Astrocyte (in vitro differentiated cells and primary cell): ENCODE measurements at regions not wholly inside any gene's neighbourhood (a gene's known extent, or its start where the extent isn't known, plus 50 kb on each side); places are given as distances from the start of the nearest gene placed in this dataset.

ENCODE experiments used
- DNase-seq: peaks from one replicate; pipeline ENCODE4 v3.0.0-alpha.2; 2010; ENCODE audit warnings: low read depth
- FAIRE-seq: peaks from 2 replicates; lab custom pipeline; 2011; peaks lifted over from hg19 to GRCh38; lab: Jason Lieb, UNC
- H2AFZ ChIP-seq: 2 replicates; pipeline ENCODE4 v1.6.0; 2012; ENCODE audit warnings: low read depth, low read length, inconsistent platforms
- H3K27ac ChIP-seq: 2 replicates; pipeline ENCODE4 v1.5.1; 2011; ENCODE audit warnings: low read depth, low read length, inconsistent platforms
- H3K27me3 ChIP-seq: 2 replicates; pipeline ENCODE4 v1.6.0; 2011; ENCODE audit warnings: low read length, inconsistent platforms; ENCODE audit not compliant: insufficient read depth
- H3K36me3 ChIP-seq: 2 replicates; pipeline ENCODE4 v1.5.1; 2011; ENCODE audit warnings: low read length, inconsistent platforms; ENCODE audit not compliant: insufficient read depth
- H3K4me1 ChIP-seq: 2 replicates; pipeline ENCODE4 v1.5.1; 2011; ENCODE audit warnings: low read length, inconsistent platforms; ENCODE audit not compliant: insufficient read depth
- H3K4me2 ChIP-seq: 2 replicates; pipeline ENCODE4 v1.6.0; 2012; ENCODE audit warnings: low read length, inconsistent platforms
- H3K4me3 ChIP-seq: 2 replicates; pipeline ENCODE4 v1.5.1; 2011; ENCODE audit warnings: low read depth, mild to moderate bottlenecking, low read length, inconsistent platforms; ENCODE audit not compliant: insufficient read depth
- H3K79me2 ChIP-seq: 2 replicates; pipeline ENCODE4 v1.6.0; 2012; ENCODE audit warnings: mild to moderate bottlenecking, low read length, inconsistent platforms; ENCODE audit not compliant: insufficient read depth
- H3K9ac ChIP-seq: 2 replicates; pipeline ENCODE4 v1.6.0; 2012; ENCODE audit warnings: mild to moderate bottlenecking, low read length, inconsistent platforms
- H3K9me3 ChIP-seq: 2 replicates; pipeline ENCODE4 v1.5.1; 2012; ENCODE audit warnings: low read depth, mild to moderate bottlenecking, low read length, inconsistent platforms; ENCODE audit not compliant: insufficient read depth
- H4K20me1 ChIP-seq: 2 replicates; pipeline ENCODE4 v1.6.0; 2012; ENCODE audit warnings: low read length, inconsistent platforms; ENCODE audit not compliant: insufficient read depth
- H3K27ac Mint-ChIP-seq: one replicate; pipeline ENCODE4 v1.8.0; 2021; ENCODE audit warnings: mild to moderate bottlenecking, mixed read lengths; ENCODE audit not compliant: unreplicated experiment
- H3K27me3 Mint-ChIP-seq: one replicate; pipeline ENCODE4 v1.8.0; 2021; ENCODE audit warnings: low read depth, mixed read lengths; ENCODE audit not compliant: unreplicated experiment
- H3K36me3 Mint-ChIP-seq: one replicate; pipeline ENCODE4 v1.8.0; 2021; ENCODE audit warnings: low read depth, mixed read lengths; ENCODE audit not compliant: unreplicated experiment
- H3K4me1 Mint-ChIP-seq: one replicate; pipeline ENCODE4 v1.8.0; 2021; ENCODE audit warnings: low read depth, mixed read lengths; ENCODE audit not compliant: unreplicated experiment
- H3K4me3 Mint-ChIP-seq: one replicate; pipeline ENCODE4 v1.8.0; 2021; ENCODE audit warnings: mild to moderate bottlenecking, moderate library complexity, mixed read lengths; ENCODE audit not compliant: unreplicated experiment
- H3K9me3 Mint-ChIP-seq: one replicate; pipeline ENCODE4 v1.8.0; 2021; ENCODE audit warnings: mild to moderate bottlenecking, mixed read lengths; ENCODE audit not compliant: unreplicated experiment
- CTCF ChIP-seq: IDR thresholded peaks from 2 replicates; pipeline ENCODE4 v1.5.1; 2011; ENCODE audit warnings: low read depth, mild to moderate bottlenecking, inconsistent platforms, low read length, moderate library complexity; ENCODE audit not compliant: insufficient read depth
- EZH2 ChIP-seq: IDR thresholded peaks from 2 replicates; pipeline ENCODE4 v1.6.1; 2012; ENCODE audit warnings: mild to moderate bottlenecking, low read length, inconsistent platforms; ENCODE audit not compliant: insufficient read depth

GRCh38 chr14:22422238-22422637, 166.8 kb downstream of the DAD1 start:
- DNase-seq (no peak), FAIRE-seq (no peak)
- no peak overlapping the region for H2AFZ ChIP-seq
- H3K4me2 ChIP-seq, result no peak overlapping the region
- peaks cover 2% of the 10 kb centered on the region for H3K4me1 Mint-ChIP-seq
- H4K20me1 ChIP-seq, result no peaks in the 10 kb centered on the region
- no peak overlapping the region for H3K27ac ChIP-seq
- no peaks in the 10 kb centered on the region for H3K79me2 ChIP-seq
- no peak overlapping the region for H3K4me3 Mint-ChIP-seq
- peaks cover 24% of the 10 kb centered on the region for H3K27me3 Mint-ChIP-seq
- peaks cover 2% of the 10 kb centered on the region for H3K36me3 Mint-ChIP-seq
- TF ChIP-seq EZH2 (no peak), CTCF (no peak)
- H3K9ac ChIP-seq, result no peak overlapping the region
- H3K4me3 ChIP-seq, result no peak overlapping the region
- no peaks in the 10 kb centered on the region for H3K9me3 ChIP-seq
- H3K9me3 Mint-ChIP-seq, result peaks cover 8% of the 10 kb centered on the region
- H3K27ac Mint-ChIP-seq, result no peak overlapping the region
- peaks cover 11% of the 10 kb centered on the region for H3K27me3 ChIP-seq
- no peaks in the 10 kb centered on the region for H3K4me1 ChIP-seq
- H3K36me3 ChIP-seq, result no peaks in the 10 kb centered on the region

- FAIRE-seq (no peak), DNase-seq (no peak)
- H3K4me3 ChIP-seq, result no peak overlapping the region
- Mint-ChIP-seq H3K27ac (no peak overlapping the region), H3K27me3 (peaks cover 22% of the 10 kb centered on the region), H3K36me3 (peaks cover 2% of the 10 kb centered on the region), H3K4me1 (no peaks in the 10 kb centered on the region), H3K4me3 (no peak overlapping the region), H3K9me3 (peaks cover 8% of the 10 kb centered on the region)
- H3K9ac ChIP-seq, result no peak overlapping the region
- no peak overlapping the region for H2AFZ ChIP-seq
- H3K36me3 ChIP-seq, result no peaks in the 10 kb centered on the region
- no peaks in the 10 kb centered on the region for H4K20me1 ChIP-seq
- no peaks in the 10 kb centered on the region for H3K79me2 ChIP-seq
- no peak overlapping the region for H3K27ac ChIP-seq
- no peak overlapping the region for H3K4me2 ChIP-seq
- no peaks in the 10 kb centered on the region for H3K4me1 ChIP-seq
- TF ChIP-seq CTCF (no peak), EZH2 (no peak)
- no peaks in the 10 kb centered on the region for H3K9me3 ChIP-seq
- H3K27me3 ChIP-seq, result peaks cover 5% of the 10 kb centered on the region
Measured at GRCh38 chr14:22420598-22421186, 168.3 kb downstream of the DAD1 start.

- Mint-ChIP-seq H3K27ac (no peak overlapping the region), H3K36me3 (peaks cover 2% of the 10 kb centered on the region), H3K27me3 (peaks cover 12% of the 10 kb centered on the region), H3K9me3 (peaks cover 8% of the 10 kb centered on the region), H3K4me3 (no peak overlapping the region), H3K4me1 (no peaks in the 10 kb centered on the region)
- FAIRE-seq (no peak), DNase-seq (peak; percentile 52)
- H3K79me2 ChIP-seq, result no peaks in the 10 kb centered on the region
- H3K27ac ChIP-seq, result no peak overlapping the region
- TF ChIP-seq CTCF, result no peak
- TF ChIP-seq EZH2, result no peak
- no peak overlapping the region for H3K9ac ChIP-seq
- no peaks in the 10 kb centered on the region for H4K20me1 ChIP-seq
- peaks cover 5% of the 10 kb centered on the region for H3K27me3 ChIP-seq
- no peaks in the 10 kb centered on the region for H3K4me1 ChIP-seq
- H3K9me3 ChIP-seq, result no peaks in the 10 kb centered on the region
- H2AFZ ChIP-seq, result no peak overlapping the region
- H3K4me2 ChIP-seq, result no peak overlapping the region
- H3K36me3 ChIP-seq, result no peaks in the 10 kb centered on the region
- no peak overlapping the region for H3K4me3 ChIP-seq
Measured at GRCh38 chr14:22419620-22420019, 169.4 kb downstream of the DAD1 start.
